HCEC 1CT (cell line): ENCODE measurements at regions not wholly inside any gene's neighbourhood (a gene's known extent, or its start where the extent isn't known, plus 50 kb on each side); places are given as distances from the start of the nearest gene placed in this dataset.

Experiments used
- DNase-seq: peaks from one replicate; pipeline ENCODE4 v3.0.0-alpha.2; 2017

GRCh38 chr19:30314056-30314804 lies 58.0 kb upstream of the ZNF536 start:
- DNase-seq, result no peak

DNA sequence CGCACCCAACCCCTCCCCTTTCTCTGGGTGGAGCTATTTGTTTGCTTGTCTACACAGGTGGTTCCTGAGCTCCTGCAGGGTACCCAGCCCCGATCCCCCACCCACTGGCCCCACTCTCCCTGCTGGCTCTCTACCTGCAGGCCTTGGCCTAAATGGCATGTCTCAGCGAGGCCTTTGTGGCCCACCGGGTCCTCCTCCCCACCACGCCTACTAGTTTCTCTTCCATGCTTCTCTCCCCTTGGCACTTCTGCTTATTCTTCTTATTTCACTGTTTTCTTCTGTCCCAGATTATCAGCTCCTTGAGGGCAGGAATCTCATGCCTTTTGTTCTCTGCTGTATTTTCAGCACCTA lies 57.4 kb upstream of the ZNF536 start:
- no peak for DNase-seq

DNA sequence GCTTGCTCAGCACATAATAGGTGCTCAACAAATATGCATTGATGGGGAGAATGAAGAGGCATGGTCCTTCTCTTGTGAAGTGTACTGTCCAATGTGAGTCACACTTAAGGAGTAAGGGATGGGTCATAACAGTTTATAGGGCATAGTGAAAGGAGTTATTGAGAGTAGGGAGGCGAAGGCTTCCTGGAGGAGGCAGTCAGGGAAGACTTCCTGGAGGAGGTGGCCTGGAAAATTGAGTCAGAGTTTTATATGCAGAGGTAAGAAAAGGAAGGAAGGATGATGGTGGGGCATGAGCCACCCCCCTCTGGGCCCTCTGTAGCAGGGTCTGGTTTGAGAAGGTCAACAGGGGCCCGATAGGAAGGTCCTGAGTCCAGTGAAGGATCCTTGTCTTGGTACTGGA lies 57.0 kb upstream of the ZNF536 start:
- DNase-seq, result no peak

DNA sequence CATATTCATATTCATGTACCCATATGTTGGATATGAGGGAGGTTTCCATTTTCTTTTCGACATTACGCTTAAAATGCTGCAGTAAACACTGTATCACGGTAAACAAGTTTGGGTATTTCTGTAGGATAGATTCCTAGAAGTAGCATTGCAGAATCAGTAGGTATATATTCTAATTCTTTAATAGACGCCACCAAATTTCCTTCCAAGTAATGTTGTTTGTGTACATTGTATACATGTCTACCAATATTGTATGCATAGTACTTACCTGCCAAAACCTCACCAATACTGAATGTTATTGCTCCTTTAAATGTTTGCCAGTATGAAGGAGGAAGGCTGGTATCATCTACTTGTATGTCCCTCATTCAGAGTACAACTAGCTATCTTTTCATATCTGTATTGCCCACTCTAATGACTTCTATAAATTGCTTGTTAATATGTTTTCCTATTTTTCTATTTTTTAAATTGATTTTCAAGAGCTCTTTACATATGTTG lies 56.1 kb upstream of the ZNF536 start:
- no peak for DNase-seq

- no peak for DNase-seq
Measured at GRCh38 chr19:30316560-30317106, 55.6 kb upstream of the ZNF536 start.

GRCh38 chr19:30317403-30317802 lies 54.8 kb upstream of the ZNF536 start:
- DNase-seq, result no peak

- DNase-seq, result no peak
Measured at GRCh38 chr19:30318261-30318660, 53.9 kb upstream of the ZNF536 start.

- no peak for DNase-seq
Measured at GRCh38 chr19:30318936-30319335, 53.2 kb upstream of the ZNF536 start.

DNA sequence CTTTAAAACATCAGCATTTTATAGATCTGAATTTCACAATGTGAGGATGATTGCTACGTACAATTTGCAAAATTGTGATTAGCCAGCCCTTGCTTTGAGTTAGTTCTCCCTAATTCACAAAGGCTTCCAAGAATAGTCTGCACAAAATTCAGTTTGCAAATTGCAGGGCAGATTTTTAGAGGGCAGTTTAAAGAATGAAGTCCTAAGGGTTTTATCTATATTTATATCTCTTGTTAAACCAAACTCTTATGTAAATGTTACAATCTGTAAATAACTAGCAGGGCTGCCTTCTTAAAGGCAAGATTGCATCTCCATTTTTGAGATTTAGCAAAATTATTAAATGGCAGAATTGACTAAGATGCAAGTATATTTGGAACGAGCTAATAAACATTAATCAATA lies 52.8 kb upstream of the ZNF536 start:
- DNase-seq, result no peak

GRCh38 chr19:30319876-30320275 lies 52.3 kb upstream of the ZNF536 start:
- DNase-seq, result no peak

DNA sequence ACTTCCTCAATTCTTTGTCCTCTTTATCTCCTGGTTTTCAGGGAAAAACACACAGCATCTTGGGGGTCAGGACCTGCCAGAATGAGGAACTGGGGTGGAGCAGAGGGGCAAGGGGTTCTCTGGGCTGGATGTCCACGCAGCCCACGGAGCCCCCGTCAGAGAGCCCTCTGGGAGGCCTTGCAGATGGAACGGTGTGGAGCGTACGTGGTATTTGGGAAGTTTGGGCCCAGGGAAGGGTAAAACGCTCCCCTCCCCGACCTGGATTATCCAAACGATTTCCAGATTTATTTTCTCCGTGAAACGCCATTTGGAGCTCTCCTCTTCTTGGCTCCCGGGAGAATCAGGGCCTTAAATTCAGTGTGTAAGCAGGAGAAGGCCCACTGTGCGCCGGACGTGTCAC lies 51.7 kb upstream of the ZNF536 start:
- no peak for DNase-seq

- no peak for DNase-seq
Measured at GRCh38 chr19:30320916-30321315, 51.3 kb upstream of the ZNF536 start.
